ENCODE measurements at regions not wholly inside any gene's neighbourhood (a gene's known extent, or its start where the extent isn't known, plus 50 kb on each side); places are given as distances from the start of the nearest gene placed in this dataset.

GRCh38 chr14:98826618-98827017, 445.4 kb downstream of the BCL11B start:
- DNase-seq = no peak

GRCh38 chr14:98834119-98834518, 437.9 kb downstream of the BCL11B start:
- no peak for DNase-seq

GRCh38 chr14:98835051-98835824, 436.8 kb downstream of the BCL11B start:
- no peak for DNase-seq

- DNase-seq = no peak
Observed at GRCh38 chr14:98835825-98836100, 436.2 kb downstream of the BCL11B start.

GRCh38 chr14:98840091-98840490, 431.9 kb downstream of the BCL11B start:
- DNase-seq = no peak

- DNase-seq = no peak
Observed at GRCh38 chr14:98840511-98840910, 431.5 kb downstream of the BCL11B start.

GRCh38 chr14:98844456-98844855, 427.5 kb downstream of the BCL11B start:
- no peak for DNase-seq

- no peak for DNase-seq
Observed at GRCh38 chr14:98847521-98848468, 424.2 kb downstream of the BCL11B start.

GRCh38 chr14:98853063-98853729, 418.8 kb downstream of the BCL11B start:
- DNase-seq = no peak

- no peak for DNase-seq
Observed at GRCh38 chr14:98855926-98856715, 415.9 kb downstream of the BCL11B start.

- DNase-seq = no peak
Observed at GRCh38 chr14:98858158-98858557, 413.8 kb downstream of the BCL11B start.

- DNase-seq = no peak
Observed at GRCh38 chr14:98858561-98858960, 413.4 kb downstream of the BCL11B start.

- no peak for DNase-seq
Observed at GRCh38 chr14:98859301-98859700, 412.7 kb downstream of the BCL11B start.

GRCh38 chr14:98864211-98864610, 407.8 kb downstream of the BCL11B start:
- DNase-seq = no peak

GRCh38 chr14:98867146-98867545, 404.9 kb downstream of the BCL11B start:
- DNase-seq = no peak

- no peak for DNase-seq
Observed at GRCh38 chr14:98867726-98868125, 404.3 kb downstream of the BCL11B start.

GRCh38 chr14:98868866-98869265, 403.1 kb downstream of the BCL11B start:
- DNase-seq = no peak

- DNase-seq = no peak
Observed at GRCh38 chr14:98871796-98872195, 400.2 kb downstream of the BCL11B start.

- no peak for DNase-seq
Observed at GRCh38 chr14:98877065-98877464, 394.9 kb downstream of the BCL11B start.

GRCh38 chr14:98878282-98878681, 393.7 kb downstream of the BCL11B start:
- DNase-seq = no peak

- no peak for DNase-seq
Observed at GRCh38 chr14:98886982-98887381, 385.0 kb downstream of the BCL11B start.

GRCh38 chr14:98888281-98888680, 383.7 kb downstream of the BCL11B start:
- no peak for DNase-seq
